ENCODE measurements at regions not wholly inside any gene's neighbourhood (a gene's known extent, or its start where the extent isn't known, plus 50 kb on each side); places are given as distances from the start of the nearest gene placed in this dataset.

- Mint-ChIP-seq H3K36me3 (ENCODE audit: low read depth) (no peaks in the 10 kb centered on the region), H3K4me3 (no peak overlapping the region), H3K27ac (no peak overlapping the region), H3K27me3 (no peaks in the 10 kb centered on the region), H3K4me1 (no peaks in the 10 kb centered on the region), H3K9me3 (no peaks in the 10 kb centered on the region)
- no peak for ATAC-seq
- no peak for DNase-seq
These were observed 69.6 kb upstream of the PTGS2 start for GRCh38 chr1:186749820-186750219.

- Mint-ChIP-seq H3K4me3 (no peak overlapping the region), H3K27me3 (peaks cover 3% of the 10 kb centered on the region), H3K9me3 (no peaks in the 10 kb centered on the region), H3K4me1 (no peaks in the 10 kb centered on the region), H3K27ac (no peak overlapping the region), H3K36me3 (ENCODE audit: low read depth) (no peaks in the 10 kb centered on the region)
- DNase-seq (no peak), ATAC-seq (no peak)
These were observed 67.4 kb upstream of the PTGS2 start for GRCh38 chr1:186747661-186748060.

- Mint-ChIP-seq H3K36me3 (ENCODE audit: low read depth) (no peaks in the 10 kb centered on the region), H3K4me3 (no peak overlapping the region), H3K27ac (no peak overlapping the region), H3K27me3 (peaks cover 5% of the 10 kb centered on the region), H3K4me1 (peaks cover 3% of the 10 kb centered on the region), H3K9me3 (no peaks in the 10 kb centered on the region)
- DNase-seq (no peak), ATAC-seq (no peak)
These were observed 65.4 kb upstream of the PTGS2 start for GRCh38 chr1:186745531-186746146.

- Mint-ChIP-seq H3K4me1 (peaks cover 23% of the 10 kb centered on the region), H3K4me3 (no peak overlapping the region), H3K36me3 (ENCODE audit: low read depth) (no peaks in the 10 kb centered on the region), H3K27ac (no peak overlapping the region), H3K9me3 (peaks cover 4% of the 10 kb centered on the region), H3K27me3 (peaks cover 5% of the 10 kb centered on the region)
- ATAC-seq (no peak), DNase-seq (no peak)
These were observed 61.4 kb upstream of the PTGS2 start for GRCh38 chr1:186741640-186742039.

- no peak overlapping the region for H3K4me3 Mint-ChIP-seq
- no peaks in the 10 kb centered on the region for H3K36me3 Mint-ChIP-seq (ENCODE audit: low read depth)
- ATAC-seq (peak; percentile 61), DNase-seq (no peak)
- no peak overlapping the region for H3K27ac Mint-ChIP-seq
- peaks cover 5% of the 10 kb centered on the region for H3K27me3 Mint-ChIP-seq
- H3K4me1 Mint-ChIP-seq = peaks cover 23% of the 10 kb centered on the region
- H3K9me3 Mint-ChIP-seq = peaks cover 4% of the 10 kb centered on the region
These were observed 60.1 kb upstream of the PTGS2 start for GRCh38 chr1:186740324-186740723.

- H3K9me3 Mint-ChIP-seq = peaks cover 4% of the 10 kb centered on the region
- H3K4me3 Mint-ChIP-seq = no peak overlapping the region
- no peaks in the 10 kb centered on the region for H3K36me3 Mint-ChIP-seq (ENCODE audit: low read depth)
- peaks cover 5% of the 10 kb centered on the region for H3K27me3 Mint-ChIP-seq
- H3K4me1 Mint-ChIP-seq = peaks cover 23% of the 10 kb centered on the region
- no peak overlapping the region for H3K27ac Mint-ChIP-seq
- DNase-seq (no peak), ATAC-seq (no peak)
These were observed 59.3 kb upstream of the PTGS2 start for GRCh38 chr1:186739515-186739914.

- Mint-ChIP-seq H3K4me1 (peaks cover 23% of the 10 kb centered on the region), H3K36me3 (ENCODE audit: low read depth) (no peaks in the 10 kb centered on the region), H3K27ac (peak overlapping the region; percentile 41), H3K9me3 (peaks cover 4% of the 10 kb centered on the region), H3K4me3 (peak overlapping the region; percentile 30), H3K27me3 (peaks cover 5% of the 10 kb centered on the region)
- DNase-seq (no peak), ATAC-seq (peak; percentile 91)
These were observed 58.7 kb upstream of the PTGS2 start for GRCh38 chr1:186738926-186739325.

- Mint-ChIP-seq H3K36me3 (ENCODE audit: low read depth) (no peaks in the 10 kb centered on the region), H3K27ac (no peak overlapping the region), H3K4me1 (peaks cover 23% of the 10 kb centered on the region), H3K4me3 (no peak overlapping the region), H3K27me3 (no peaks in the 10 kb centered on the region), H3K9me3 (peaks cover 4% of the 10 kb centered on the region)
- ATAC-seq = no peak
- no peak for DNase-seq
These were observed 56.9 kb upstream of the PTGS2 start for GRCh38 chr1:186736971-186737685.

- Mint-ChIP-seq H3K36me3 (ENCODE audit: low read depth) (no peaks in the 10 kb centered on the region), H3K27me3 (peaks cover 5% of the 10 kb centered on the region), H3K4me1 (peaks cover 19% of the 10 kb centered on the region), H3K9me3 (peaks cover 4% of the 10 kb centered on the region), H3K27ac (no peak overlapping the region), H3K4me3 (no peak overlapping the region)
- ATAC-seq (no peak), DNase-seq (no peak)
These were observed 55.2 kb upstream of the PTGS2 start for GRCh38 chr1:186735463-186735862.

- Mint-ChIP-seq H3K9me3 (peaks cover 11% of the 10 kb centered on the region), H3K4me3 (no peak overlapping the region), H3K4me1 (no peaks in the 10 kb centered on the region), H3K36me3 (ENCODE audit: low read depth) (peaks cover 2% of the 10 kb centered on the region), H3K27me3 (peaks cover 14% of the 10 kb centered on the region), H3K27ac (no peak overlapping the region)
- ATAC-seq = no peak
- no peak for DNase-seq
These were observed 50.9 kb upstream of the PTGS2 start for GRCh38 chr1:186730951-186731729.

Measured in activated naive CD8-positive, alpha-beta T cell treated with anti-CD3 and anti-CD28 coated beads, Interleukin-2, amount 50 U/mL, for 24 hours (primary cell).